HG03521 (cell line): ENCODE measurements at regions not wholly inside any gene's neighbourhood (a gene's known extent, or its start where the extent isn't known, plus 50 kb on each side); places are given as distances from the start of the nearest gene placed in this dataset.

ENCODE experiments used
- ATAC-seq: cut with Tn5 transposase; IDR thresholded peaks from one replicate; pipeline ENCODE4 v1.9.1; 2021; ENCODE audit warnings: mild to moderate bottlenecking, moderate library complexity; ENCODE audit not compliant: unreplicated experiment

DNA sequence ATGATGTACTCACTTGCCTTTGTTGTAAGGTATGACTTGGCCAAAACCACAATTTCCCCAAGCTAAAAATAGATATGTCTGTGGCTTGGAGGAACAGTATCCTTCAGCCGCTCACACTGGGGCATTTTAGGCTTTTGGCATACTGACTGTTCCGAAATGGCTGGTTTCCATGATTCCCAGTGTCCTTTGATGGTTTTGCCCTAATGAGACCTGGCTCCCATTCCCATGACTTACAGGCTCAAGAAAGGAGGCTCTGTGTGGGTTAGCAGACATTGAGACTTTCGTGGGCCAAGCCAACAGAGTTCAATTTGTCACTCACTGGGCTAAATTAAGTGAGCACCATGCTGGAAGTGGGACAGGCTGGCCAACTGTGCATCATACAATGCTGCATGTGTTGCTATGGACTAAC, 150.6 kb downstream of the CEP135 start:
- no peak for ATAC-seq

- ATAC-seq = no peak
Observed at GRCh38 chr4:56093576-56093975, 144.8 kb downstream of the CEP135 start.

DNA sequence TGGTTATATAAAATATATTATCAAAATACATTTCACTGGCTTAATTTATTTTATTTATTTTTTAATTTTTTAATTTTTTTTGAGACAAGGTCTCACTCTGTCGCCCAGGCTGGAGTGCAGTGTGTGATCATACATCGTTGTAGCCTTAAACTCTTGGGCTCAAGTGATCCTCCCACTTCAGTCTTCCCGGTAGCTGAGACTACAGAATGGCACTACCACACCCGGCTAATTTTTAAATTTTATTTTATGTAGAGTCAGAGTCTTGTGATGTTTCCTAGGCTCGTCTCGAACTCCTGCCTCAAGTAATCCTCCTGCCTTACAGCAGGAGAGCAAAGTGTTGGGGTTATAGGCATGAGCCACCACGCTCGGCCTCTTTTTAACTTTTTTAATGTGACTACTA, 143.8 kb downstream of the CEP135 start:
- no peak for ATAC-seq

DNA sequence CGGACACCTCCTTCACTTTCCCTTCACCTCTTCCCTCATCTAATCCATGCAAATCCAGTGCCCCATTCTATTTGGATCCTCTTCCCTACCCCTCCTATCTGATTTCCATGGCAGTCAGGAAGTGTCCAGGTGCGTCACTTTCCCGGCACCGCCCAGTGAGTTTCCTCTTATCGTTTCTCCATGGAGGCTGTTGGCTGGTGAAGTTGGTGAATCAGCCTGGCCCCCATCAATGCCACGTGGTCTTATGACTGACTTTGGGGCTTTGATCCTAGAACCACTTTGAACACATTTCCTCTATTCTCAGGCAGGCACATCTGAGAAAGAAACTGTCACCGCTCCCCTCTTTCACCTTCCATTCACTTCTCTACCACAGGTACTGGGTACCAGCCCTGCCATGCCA, 137.8 kb downstream of the CEP135 start:
- no peak for ATAC-seq

- no peak for ATAC-seq
Observed at GRCh38 chr4:56086073-56086541, 137.4 kb downstream of the CEP135 start.

DNA sequence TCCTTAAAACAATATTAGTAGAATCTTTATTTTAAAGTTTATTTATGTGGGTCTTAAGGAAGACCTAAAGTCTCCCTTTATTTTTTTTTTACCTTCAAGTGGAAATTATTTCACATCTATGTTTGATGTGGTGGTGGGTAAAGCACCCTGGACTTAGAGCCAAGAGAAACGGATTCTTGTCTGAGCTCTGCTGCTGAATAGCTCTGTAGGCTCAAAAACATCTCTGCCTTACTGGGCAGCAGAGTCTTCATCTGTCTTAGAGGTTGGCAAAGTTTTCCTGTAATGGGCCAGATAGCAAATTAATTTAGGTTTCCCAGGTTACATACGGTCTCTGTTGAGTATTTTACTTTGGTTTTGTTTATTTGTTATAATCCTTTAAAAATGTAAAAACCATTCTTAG, 136.5 kb downstream of the CEP135 start:
- no peak for ATAC-seq

GRCh38 chr4:56084851-56085250, 136.1 kb downstream of the CEP135 start:
- no peak for ATAC-seq
